Neural cell (in vitro differentiated cells): ENCODE measurements at regions not wholly inside any gene's neighbourhood (a gene's known extent, or its start where the extent isn't known, plus 50 kb on each side); places are given as distances from the start of the nearest gene placed in this dataset.

Experiments used
- H2AFZ ChIP-seq: fragments of 200-600, 300-800 bp; sonication (generic), shearing (Covaris generic); 2 replicates; pipeline ENCODE4 v1.6.0; 2014; ENCODE audit warnings: low read depth, mild to moderate bottlenecking, antibody characterized with exemption, low read length, moderate library complexity
- H3F3A ChIP-seq: fragments of 200-600 bp; shearing (Covaris generic); 2 replicates; pipeline ENCODE4 v1.6.1; 2016; ENCODE audit warnings: mild to moderate bottlenecking, moderate library complexity, mixed read lengths, antibody characterized with exemption, low read length; ENCODE audit not compliant: insufficient read depth, poor library complexity, severe bottlenecking
- H3K27ac ChIP-seq: fragments of 200-600, 300-800 bp; sonication (generic), shearing (Covaris generic); 2 replicates; pipeline ENCODE4 v1.5.1; 2014; ENCODE audit warnings: mild to moderate bottlenecking, low read length, moderate library complexity
- H3K27me3 ChIP-seq: fragments of 300-800, 200-600 bp; sonication (generic), shearing (Covaris generic); 2 replicates; pipeline ENCODE4 v1.6.0; 2014; ENCODE audit warnings: mild to moderate bottlenecking, low read depth, low read length, moderate library complexity; ENCODE audit not compliant: insufficient read depth
- H3K36me3 ChIP-seq: fragments of 300-800, 200-600 bp; sonication (generic), shearing (Covaris generic); 2 replicates; pipeline ENCODE4 v1.5.1; 2014; ENCODE audit warnings: mild to moderate bottlenecking, antibody characterized with exemption, low read length, moderate library complexity; ENCODE audit not compliant: insufficient read depth
- H3K4me2 ChIP-seq: fragments of 300-800, 200-600 bp; sonication (generic), shearing (Covaris generic); 2 replicates; pipeline ENCODE4 v1.6.0; 2014; ENCODE audit warnings: mild to moderate bottlenecking, low read length
- H3K4me3 ChIP-seq: fragments of 300-800, 200-600 bp; sonication (generic), shearing (Covaris generic); 2 replicates; pipeline ENCODE4 v1.5.1; 2014; ENCODE audit warnings: mild to moderate bottlenecking, low read length, moderate library complexity
- H3K79me2 ChIP-seq: fragments of 200-600 bp; shearing (Covaris generic); replicated peaks from 2 replicates; pipeline ENCODE4 v1.6.0; 2014; ENCODE audit warnings: mild to moderate bottlenecking, low read length, moderate library complexity; ENCODE audit not compliant: insufficient read depth
- H3K9ac ChIP-seq: fragments of 300-800, 200-600 bp; sonication (generic), shearing (Covaris generic); 2 replicates; pipeline ENCODE4 v1.6.1; 2016; ENCODE audit warnings: mild to moderate bottlenecking, low read length, mixed read lengths
- H3K9me2 ChIP-seq: fragments of 200-600 bp; shearing (Covaris generic); 2 replicates; pipeline ENCODE4 v1.6.1; 2016; ENCODE audit warnings: mild to moderate bottlenecking, low read length, mixed read lengths; ENCODE audit not compliant: insufficient read depth
- H3K9me3 ChIP-seq: fragments of 200-600, 300-800 bp; sonication (generic), shearing (Covaris generic); 2 replicates; pipeline ENCODE4 v1.6.1; 2016; ENCODE audit warnings: mild to moderate bottlenecking, mixed run types, low read length, moderate library complexity, mixed read lengths
- H4K20me1 ChIP-seq: fragments of 200-600 bp; shearing (Covaris generic); 2 replicates; pipeline ENCODE4 v1.6.1; 2016; ENCODE audit warnings: mild to moderate bottlenecking, mixed run types; ENCODE audit not compliant: insufficient read depth
- EP300 ChIP-seq: fragments of 450-650 bp; conservative IDR thresholded peaks from 2 replicates; pipeline ENCODE4 v1.6.1; 2014; ENCODE audit warnings: antibody characterized with exemption, mild to moderate bottlenecking, moderate library complexity; ENCODE audit not compliant: poor library complexity, severe bottlenecking
- EZH2 ChIP-seq: fragments of 200-600, 300-800 bp; shearing (Covaris generic), sonication (generic); IDR thresholded peaks from 2 replicates; pipeline ENCODE4 v1.6.1; 2014; ENCODE audit warnings: antibody characterized with exemption, low read length, borderline replicate concordance, mild to moderate bottlenecking; ENCODE audit not compliant: insufficient read depth, poor library complexity, severe bottlenecking
- MXI1 ChIP-seq: fragments of 450-650 bp; conservative IDR thresholded peaks from 2 replicates; pipeline ENCODE4 v1.6.1; 2014; ENCODE audit warnings: antibody characterized with exemption, mild to moderate bottlenecking; ENCODE audit not compliant: poor library complexity, severe bottlenecking
- POLR2AphosphoS5 ChIP-seq: IDR thresholded peaks from 2 replicates; pipeline ENCODE4 v1.6.1; 2012
- RAD21 ChIP-seq: fragments of 450-650 bp; conservative IDR thresholded peaks from 2 replicates; pipeline ENCODE4 v1.6.1; 2014; ENCODE audit warnings: antibody characterized with exemption, mild to moderate bottlenecking, moderate library complexity
- REST ChIP-seq: IDR thresholded peaks from 2 replicates; pipeline ENCODE4 v1.6.1; 2012; ENCODE audit warnings: borderline replicate concordance
- SMC3 ChIP-seq: fragments of 450-650 bp; conservative IDR thresholded peaks from 2 replicates; pipeline ENCODE4 v1.6.1; 2014; ENCODE audit warnings: antibody characterized with exemption, mild to moderate bottlenecking, moderate library complexity; ENCODE audit not compliant: poor library complexity
- TAF1 ChIP-seq: IDR thresholded peaks from 2 replicates; pipeline ENCODE4 v1.6.1; 2012; ENCODE audit warnings: low read depth
- TF ChIP-seq, protein P1 (sequence below): fragments of 450-650 bp; IDR thresholded peaks from 2 replicates; pipeline ENCODE4 v1.5.1; 2014; ENCODE audit warnings: antibody characterized with exemption, mild to moderate bottlenecking, moderate library complexity; ENCODE audit not compliant: poor library complexity, severe bottlenecking

GRCh38 chr2:235162082-235162836 is 210.4 kb downstream of the SH3BP4 start:
- Histone ChIP-seq H3K27me3 (no peaks in the 10 kb centered on the region), H3K79me2 (no peaks in the 10 kb centered on the region)

GRCh38 chr2:235162837-235163197 is 211.0 kb downstream of the SH3BP4 start:
- Histone ChIP-seq H3K9me2 (no peaks in the 10 kb centered on the region), H3K9me3 (no peaks in the 10 kb centered on the region), H3K79me2 (no peaks in the 10 kb centered on the region), H3K9ac (no peak overlapping the region), H3K4me3 (no peak overlapping the region), H3K27ac (no peak overlapping the region), H3K27me3 (no peaks in the 10 kb centered on the region), H3K36me3 (no peaks in the 10 kb centered on the region), H3K4me2 (no peak overlapping the region), H4K20me1 (no peaks in the 10 kb centered on the region), H2AFZ (no peak overlapping the region), H3F3A (no peaks in the 10 kb centered on the region)
- TF ChIP-seq POLR2AphosphoS5 (no peak), RAD21 (no peak), SMC3 (no peak), EZH2 (no peak), MXI1 (no peak), TAF1 (no peak), REST (no peak), EP300 (no peak)

More at GRCh38 chr2:235162082-235162836, 210.4 kb downstream of the SH3BP4 start:
- no peak overlapping the region for H2AFZ ChIP-seq
- H3K9me2 ChIP-seq = no peaks in the 10 kb centered on the region
- no peak for TF ChIP-seq POLR2AphosphoS5
- no peak for TF ChIP-seq MXI1
- TF ChIP-seq, protein P1, sequence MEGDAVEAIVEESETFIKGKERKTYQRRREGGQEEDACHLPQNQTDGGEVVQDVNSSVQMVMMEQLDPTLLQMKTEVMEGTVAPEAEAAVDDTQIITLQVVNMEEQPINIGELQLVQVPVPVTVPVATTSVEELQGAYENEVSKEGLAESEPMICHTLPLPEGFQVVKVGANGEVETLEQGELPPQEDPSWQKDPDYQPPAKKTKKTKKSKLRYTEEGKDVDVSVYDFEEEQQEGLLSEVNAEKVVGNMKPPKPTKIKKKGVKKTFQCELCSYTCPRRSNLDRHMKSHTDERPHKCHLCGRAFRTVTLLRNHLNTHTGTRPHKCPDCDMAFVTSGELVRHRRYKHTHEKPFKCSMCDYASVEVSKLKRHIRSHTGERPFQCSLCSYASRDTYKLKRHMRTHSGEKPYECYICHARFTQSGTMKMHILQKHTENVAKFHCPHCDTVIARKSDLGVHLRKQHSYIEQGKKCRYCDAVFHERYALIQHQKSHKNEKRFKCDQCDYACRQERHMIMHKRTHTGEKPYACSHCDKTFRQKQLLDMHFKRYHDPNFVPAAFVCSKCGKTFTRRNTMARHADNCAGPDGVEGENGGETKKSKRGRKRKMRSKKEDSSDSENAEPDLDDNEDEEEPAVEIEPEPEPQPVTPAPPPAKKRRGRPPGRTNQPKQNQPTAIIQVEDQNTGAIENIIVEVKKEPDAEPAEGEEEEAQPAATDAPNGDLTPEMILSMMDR = no peak
- TF ChIP-seq REST = no peak
- no peak for TF ChIP-seq EP300
- TF ChIP-seq TAF1 = no peak
- TF ChIP-seq RAD21 = no peak
- TF ChIP-seq SMC3 = no peak
- no peak for TF ChIP-seq EZH2
- no peak overlapping the region for H3K4me2 ChIP-seq
- no peak overlapping the region for H3K27ac ChIP-seq
- H4K20me1 ChIP-seq = no peaks in the 10 kb centered on the region
- no peaks in the 10 kb centered on the region for H3K36me3 ChIP-seq
- no peak overlapping the region for H3K9ac ChIP-seq
- no peaks in the 10 kb centered on the region for H3F3A ChIP-seq
- H3K4me3 ChIP-seq = no peak overlapping the region
- no peaks in the 10 kb centered on the region for H3K9me3 ChIP-seq
